Mesodermal cell (in vitro differentiated cells): ENCODE measurements at regions not wholly inside any gene's neighbourhood (a gene's known extent, or its start where the extent isn't known, plus 50 kb on each side); places are given as distances from the start of the nearest gene placed in this dataset.

Experiments used
- H3K27ac ChIP-seq: 2 replicates; pipeline ENCODE4 v1.7.0; 2013; ENCODE audit warnings: mild to moderate bottlenecking, low read depth, low read length, moderate library complexity; ENCODE audit not compliant: severe bottlenecking
- H3K36me3 ChIP-seq: 2 replicates; pipeline ENCODE4 v1.7.1; 2013; ENCODE audit warnings: mild to moderate bottlenecking, low read length, moderate library complexity; ENCODE audit not compliant: control insufficient read depth, insufficient read depth
- H3K4me1 ChIP-seq: one replicate; pipeline ENCODE4 v1.7.1; 2013; ENCODE audit warnings: mild to moderate bottlenecking, low read length; ENCODE audit not compliant: insufficient read depth, control insufficient read depth, poor library complexity, severe bottlenecking
- H3K4me3 ChIP-seq: 2 replicates; pipeline ENCODE4 v1.7.0; 2013; ENCODE audit warnings: low read length, control low read depth, mild to moderate bottlenecking; ENCODE audit not compliant: insufficient read depth, poor library complexity, severe bottlenecking; ENCODE audit errors: extremely low read depth
- H3K9me3 ChIP-seq: 2 replicates; pipeline ENCODE4 v1.7.1; 2013; ENCODE audit warnings: mild to moderate bottlenecking, low read length, moderate library complexity; ENCODE audit not compliant: control insufficient read depth
- WGBS, 2 experiments: methylation state at CpG; one replicate each; pipeline ENCODE4 v1.1.5; 2013; ENCODE audit warnings: missing lambda C conversion rate in 2 of 2; ENCODE audit not compliant: insufficient coverage in 2 of 2; 5-methylcytosine and 5-hydroxymethylcytosine counted together

- no peaks in the 10 kb centered on the region for H3K36me3 ChIP-seq
These were observed 129.8 kb upstream of the PALMD start for GRCh38 chr1:99516141-99516540.

GRCh38 chr1:99520121-99520520 lies 125.8 kb upstream of the PALMD start:
- Histone ChIP-seq H3K4me1 (no peaks in the 10 kb centered on the region), H3K27ac (no peak overlapping the region), H3K4me3 (no peak overlapping the region), H3K36me3 (no peaks in the 10 kb centered on the region), H3K9me3 (no peaks in the 10 kb centered on the region)

More at GRCh38 chr1:99516141-99516540, 129.8 kb upstream of the PALMD start:
- H3K4me1 ChIP-seq, result no peaks in the 10 kb centered on the region
- no peak overlapping the region for H3K27ac ChIP-seq
- no CpG with 5 or more reads among the region's 1 CpG for WGBS, 2 experiments
- H3K4me3 ChIP-seq, result no peak overlapping the region
- H3K9me3 ChIP-seq, result no peaks in the 10 kb centered on the region

- H3K27ac ChIP-seq, result no peak overlapping the region
- H3K36me3 ChIP-seq, result no peaks in the 10 kb centered on the region
- 100% methylated on average over 1 of the region's 1 CpG; no CpG with 5 or more reads in 1 of the 2 experiments for WGBS, 2 experiments
- no peak overlapping the region for H3K4me3 ChIP-seq
- no peaks in the 10 kb centered on the region for H3K4me1 ChIP-seq
- H3K9me3 ChIP-seq, result no peaks in the 10 kb centered on the region
These were observed 120.6 kb upstream of the PALMD start for GRCh38 chr1:99525331-99525730.

- no peak overlapping the region for H3K4me3 ChIP-seq
- no peaks in the 10 kb centered on the region for H3K36me3 ChIP-seq
- H3K9me3 ChIP-seq, result no peaks in the 10 kb centered on the region
- WGBS, 2 experiments, result 86% methylated on average over 3 of the region's 3 CpGs; no CpG with 5 or more reads in 1 of the 2 experiments
- no peaks in the 10 kb centered on the region for H3K4me1 ChIP-seq
- no peak overlapping the region for H3K27ac ChIP-seq
These were observed 118.8 kb upstream of the PALMD start for GRCh38 chr1:99527078-99527477.

GRCh38 chr1:99527545-99527944 lies 118.4 kb upstream of the PALMD start:
- no peaks in the 10 kb centered on the region for H3K36me3 ChIP-seq
- H3K9me3 ChIP-seq, result no peaks in the 10 kb centered on the region
- no peak overlapping the region for H3K27ac ChIP-seq
- H3K4me1 ChIP-seq, result no peaks in the 10 kb centered on the region
- WGBS, 2 experiments, result 73 to 92% methylated on average over 2 of the region's 3 CpGs
- H3K4me3 ChIP-seq, result no peak overlapping the region

GRCh38 chr1:99529002-99529401 lies 116.9 kb upstream of the PALMD start:
- no peak overlapping the region for H3K27ac ChIP-seq
- no peaks in the 10 kb centered on the region for H3K9me3 ChIP-seq
- WGBS, 2 experiments, result 50 to 62% methylated on average over 1 to 2 of the region's 3 CpGs

GRCh38 chr1:99531578-99532275 lies 114.2 kb upstream of the PALMD start:
- Histone ChIP-seq H3K36me3 (no peaks in the 10 kb centered on the region), H3K4me3 (no peak overlapping the region), H3K4me1 (no peaks in the 10 kb centered on the region), H3K27ac (no peak overlapping the region), H3K9me3 (no peaks in the 10 kb centered on the region)
- 80 to 83% methylated on average over 1 of the region's 5 CpGs for WGBS, 2 experiments

More at GRCh38 chr1:99529002-99529401, 116.9 kb upstream of the PALMD start:
- Histone ChIP-seq H3K4me3 (no peak overlapping the region), H3K36me3 (no peaks in the 10 kb centered on the region), H3K4me1 (no peaks in the 10 kb centered on the region)

GRCh38 chr1:99532276-99532580 lies 113.7 kb upstream of the PALMD start:
- no peak overlapping the region for H3K4me3 ChIP-seq
- 83 to 100% methylated on average over 1 of the region's 1 CpG for WGBS, 2 experiments
- H3K9me3 ChIP-seq, result no peaks in the 10 kb centered on the region
- H3K27ac ChIP-seq, result no peak overlapping the region
- no peaks in the 10 kb centered on the region for H3K4me1 ChIP-seq
- H3K36me3 ChIP-seq, result no peaks in the 10 kb centered on the region

- Histone ChIP-seq H3K27ac (no peak overlapping the region), H3K4me3 (no peak overlapping the region), H3K9me3 (no peaks in the 10 kb centered on the region), H3K4me1 (no peaks in the 10 kb centered on the region), H3K36me3 (no peaks in the 10 kb centered on the region)
- WGBS, 2 experiments, result 90 to 97% methylated on average over 3 to 5 of the region's 9 CpGs
These were observed 111.8 kb upstream of the PALMD start for GRCh38 chr1:99533909-99534637.

- no peak overlapping the region for H3K4me3 ChIP-seq
- 100% methylated on average over 1 of the region's 1 CpG; no CpG with 5 or more reads in 1 of the 2 experiments for WGBS, 2 experiments
- H3K27ac ChIP-seq, result no peak overlapping the region
- no peaks in the 10 kb centered on the region for H3K9me3 ChIP-seq
- no peaks in the 10 kb centered on the region for H3K4me1 ChIP-seq
- no peaks in the 10 kb centered on the region for H3K36me3 ChIP-seq
These were observed 111.3 kb upstream of the PALMD start for GRCh38 chr1:99534638-99534930.

GRCh38 chr1:99535470-99536164 lies 110.3 kb upstream of the PALMD start:
- Histone ChIP-seq H3K27ac (no peak overlapping the region), H3K4me3 (no peak overlapping the region), H3K4me1 (no peaks in the 10 kb centered on the region), H3K9me3 (peaks cover 7% of the 10 kb centered on the region), H3K36me3 (no peaks in the 10 kb centered on the region)
- 85 to 95% methylated on average over 2 to 5 of the region's 7 CpGs for WGBS, 2 experiments
